ENCODE measurements at regions not wholly inside any gene's neighbourhood (a gene's known extent, or its start where the extent isn't known, plus 50 kb on each side); places are given as distances from the start of the nearest gene placed in this dataset.

GRCh38 chr10:91335147-91335546 lies 75.0 kb upstream of the HECTD2 start:
- no peak for DNase-seq (ENCODE audit: low read depth)

- no peak for DNase-seq (ENCODE audit: low read depth)
Measured at GRCh38 chr10:91339729-91340128, 70.4 kb upstream of the HECTD2 start.

- peak; percentile 94 for DNase-seq (ENCODE audit: low read depth)
Measured at GRCh38 chr10:91340613-91341362, 69.4 kb upstream of the HECTD2 start.

GRCh38 chr10:91341686-91342085 lies 68.5 kb upstream of the HECTD2 start:
- no peak for DNase-seq (ENCODE audit: low read depth)

- no peak for DNase-seq (ENCODE audit: low read depth)
Measured at GRCh38 chr10:91343010-91343409, 67.1 kb upstream of the HECTD2 start.

- no peak for DNase-seq (ENCODE audit: low read depth)
Measured at GRCh38 chr10:91344117-91344856, 65.9 kb upstream of the HECTD2 start.

GRCh38 chr10:91345716-91346115 lies 64.4 kb upstream of the HECTD2 start:
- peak; percentile 24 for DNase-seq (ENCODE audit: low read depth)

GRCh38 chr10:91347529-91347928 lies 62.6 kb upstream of the HECTD2 start:
- no peak for DNase-seq (ENCODE audit: low read depth)

- DNase-seq (ENCODE audit: low read depth) = peak; percentile 96
Measured at GRCh38 chr10:91349381-91349780, 60.8 kb upstream of the HECTD2 start.

GRCh38 chr10:91350651-91351081 lies 59.5 kb upstream of the HECTD2 start:
- DNase-seq (ENCODE audit: low read depth) = peak; percentile 9

GRCh38 chr10:91352760-91353159 lies 57.4 kb upstream of the HECTD2 start:
- peak; percentile 27 for DNase-seq (ENCODE audit: low read depth)

- no peak for DNase-seq (ENCODE audit: low read depth)
Measured at GRCh38 chr10:91354166-91355075, 55.7 kb upstream of the HECTD2 start.

GRCh38 chr10:91355998-91356397 lies 54.1 kb upstream of the HECTD2 start:
- no peak for DNase-seq (ENCODE audit: low read depth)

GRCh38 chr10:91357497-91357896 lies 52.6 kb upstream of the HECTD2 start:
- DNase-seq (ENCODE audit: low read depth) = no peak
